K562 (cell line): ENCODE measurements at regions not wholly inside any gene's neighbourhood (a gene's known extent, or its start where the extent isn't known, plus 50 kb on each side); places are given as distances from the start of the nearest gene placed in this dataset.

ENCODE experiments used
- ATAC-seq: fragments of 200-7000 bp; cut with Tn5 transposase; 3 replicates; pipeline ENCODE4 v1.9.1; 2020; ENCODE audit warnings: moderate library complexity
- BruUV-seq: library from RNA; stranded (reverse); fragments of 400-500 nt; replicated peaks from 2 replicates; lab custom pipeline; 2021; lab: Mats Ljungman, UMichigan
- CTCF ChIA-PET: fragments of 300-600 bp; formaldehyde crosslinking; extraction: SDS; loops from one replicate; lab custom pipeline; 2021; ENCODE audit warnings: low intra/inter-chr PET ratio; lab: Yijun Ruan, JAX
- POLR2A ChIA-PET: fragments of 300-600, 350-650 bp; sonication (Branson Sonifier 250); formaldehyde crosslinking; extraction: SDS; loops from one replicate; lab custom pipeline; 2021; ENCODE audit warnings: antibody characterized with exemption, inconsistent platforms; lab: Yijun Ruan, JAX
- DNase-seq, 4 experiments: peaks; one replicate each; pipeline versions ENCODE4 v3.0.0 to v3.0.0-alpha.2; 2011 to 2018; ENCODE audit warnings: low spot score in 3 of 4, mixed read lengths in 3 of 4; ENCODE audit errors: extremely low read depth in 1 of 4
- FAIRE-seq: peaks from 2 replicates; lab custom pipeline; 2011; peaks lifted over from hg19 to GRCh38; lab: Jason Lieb, UNC
- H2AFZ ChIP-seq: 2 replicates; pipeline ENCODE4 v1.6.0; 2011; ENCODE audit warnings: low read depth, low read length, control low read depth, inconsistent platforms
- H3K27ac ChIP-seq: fragments of 200-600 bp; 3 replicates; pipeline ENCODE4 v1.8.0; 2011; ENCODE audit warnings: low read depth, mild to moderate bottlenecking, control low read depth, inconsistent platforms, low read length, moderate library complexity, mixed read lengths; ENCODE audit errors: extremely low read depth
- H3K27me3 ChIP-seq, 2 experiments: fragments of 300-600 bp in 1 of 2; 2 replicates in 1 of 2; 3 replicates in 1 of 2; pipeline versions ENCODE4 v1.6.0 to v1.8.0; 2011; ENCODE audit warnings: inconsistent platforms in 2 of 2, low read length in 2 of 2, mild to moderate bottlenecking in 1 of 2, mixed read lengths in 1 of 2, moderate library complexity in 1 of 2; ENCODE audit not compliant: control insufficient read depth in 2 of 2, insufficient read depth in 2 of 2
- H3K36me3 ChIP-seq: fragments of 300-600 bp; 3 replicates; pipeline ENCODE4 v1.8.0; 2011; ENCODE audit warnings: mild to moderate bottlenecking, low read length, inconsistent platforms; ENCODE audit not compliant: control insufficient read depth, insufficient read depth
- H3K4me1 ChIP-seq, 2 experiments: fragments of 200-600 bp in 1 of 2; replicated peaks in 1 of 2; 2 replicates in 1 of 2; 3 replicates in 1 of 2; pipeline versions ENCODE4 v1.5.1 to v1.8.0; 2011; ENCODE audit warnings: inconsistent platforms in 2 of 2, low read length in 2 of 2, mild to moderate bottlenecking in 1 of 2, mixed read lengths in 1 of 2, moderate library complexity in 1 of 2; ENCODE audit not compliant: control insufficient read depth in 2 of 2, insufficient read depth in 2 of 2
- H3K4me2 ChIP-seq: 2 replicates; pipeline ENCODE4 v1.6.1; 2011; ENCODE audit warnings: low read length, control low read depth, inconsistent platforms, mixed read lengths; ENCODE audit not compliant: insufficient read depth
- H3K4me3 ChIP-seq: fragments of 200-600 bp; sonication (generic), shearing (Covaris generic); 2 replicates; pipeline ENCODE4 v1.5.1; 2016; ENCODE audit warnings: control low read depth, inconsistent platforms
- H3K79me2 ChIP-seq: fragments of 200-600 bp; 3 replicates; pipeline ENCODE4 v1.8.0; 2011; ENCODE audit warnings: low read length, inconsistent platforms; ENCODE audit not compliant: control insufficient read depth, insufficient read depth
- H3K9ac ChIP-seq, 2 experiments: 2 replicates each; pipeline versions ENCODE4 v1.6.0 to v1.6.1; 2011; ENCODE audit warnings: low read depth in 2 of 2, low read length in 2 of 2, control low read depth in 1 of 2, inconsistent platforms in 1 of 2, mild to moderate bottlenecking in 1 of 2, mixed read lengths in 1 of 2; ENCODE audit not compliant: insufficient read depth in 1 of 2
- H3K9me1 ChIP-seq: one replicate; pipeline ENCODE4 v1.6.0; 2011; ENCODE audit warnings: inconsistent platforms, mild to moderate bottlenecking, low read length, moderate library complexity; ENCODE audit not compliant: control insufficient read depth, insufficient read depth
- H3K9me3 ChIP-seq: replicated peaks from 2 replicates; pipeline ENCODE4 v1.5.1; 2011; ENCODE audit warnings: low read depth, low read length, inconsistent platforms; ENCODE audit not compliant: control insufficient read depth, insufficient read depth
- H4K20me1 ChIP-seq: replicated peaks from 2 replicates; pipeline ENCODE4 v1.6.1; 2011; ENCODE audit warnings: low read length, inconsistent platforms, mixed read lengths; ENCODE audit not compliant: control insufficient read depth, insufficient read depth
- ATF7 ChIP-seq: fragments of 450-650 bp; IDR thresholded peaks from 2 replicates; pipeline ENCODE4 v1.7.1; 2014; ENCODE audit warnings: mild to moderate bottlenecking, moderate library complexity
- CHD1 ChIP-seq: fragments of 200-600 bp; sonication (generic); IDR thresholded peaks from one replicate; pipeline ENCODE4 v1.6.1; 2012; ENCODE audit warnings: mild to moderate bottlenecking, moderate library complexity, low read length, inconsistent platforms
- CHD4 ChIP-seq: fragments of 200-600 bp; sonication (generic); IDR thresholded peaks from 3 replicates; pipeline ENCODE4 v1.6.1; 2012; ENCODE audit warnings: low read depth, mild to moderate bottlenecking, mixed read lengths, low read length, inconsistent platforms; ENCODE audit not compliant: insufficient read depth, insufficient replicate concordance, poor library complexity, severe bottlenecking
- ETV6 ChIP-seq, 3 experiments: fragments of 150-350 bp in 1 of 3; sonication (generic) in 1 of 3; formaldehyde crosslinking in 1 of 3; IDR thresholded peaks; 2 replicates each; pipeline versions ENCODE4 v1.6.1 to v1.8.0; 2014 to 2022; ENCODE audit warnings: borderline replicate concordance in 2 of 3, low read depth in 2 of 3, antibody characterized with exemption in 1 of 3, low read length in 1 of 3, mild to moderate bottlenecking in 1 of 3, missing genetic modification reagents in 1 of 3
- NR2F6 ChIP-seq: fragments of 450-650 bp; formaldehyde crosslinking; IDR thresholded peaks from 2 replicates; pipeline ENCODE4 v1.4.0; 2020; ENCODE audit warnings: mild to moderate bottlenecking
- ZBTB1 ChIP-seq: sonication (generic); formaldehyde crosslinking; IDR thresholded peaks from 2 replicates; pipeline ENCODE4 v1.8.1; 2023; ENCODE audit warnings: missing genetic modification reagents, low read depth, mild to moderate bottlenecking, borderline replicate concordance
- ZC3H8 ChIP-seq: fragments of 450-650 bp; IDR thresholded peaks from 2 replicates; pipeline ENCODE4 v1.6.1; 2017
- ZKSCAN8 ChIP-seq: fragments of 200-800 bp; sonication (Bioruptor generic); IDR thresholded peaks from 2 replicates; pipeline ENCODE4 v1.6.1; 2016; ENCODE audit warnings: missing genetic modification characterization, missing compliant biosample characterization
- ZNF699 ChIP-seq: fragments of 250-450 bp; sonication (Bioruptor Pico); IDR thresholded peaks from 2 replicates; pipeline ENCODE4 v1.8.0; 2021; ENCODE audit warnings: mild to moderate bottlenecking, moderate library complexity; ENCODE audit not compliant: insufficient replicate concordance
- WGBS: fragments of 100-300 bp; shearing (Covaris generic); methylation state at CpG from one replicate; pipeline ENCODE4 v1.1.6; 2016; ENCODE audit warnings: low coverage, mixed read lengths; ENCODE audit not compliant: insufficient coverage; ENCODE audit errors: missing lambda C conversion rate; 5-methylcytosine and 5-hydroxymethylcytosine counted together
- in situ Hi-C: fragments of 300-500 bp; cut with MboI; formaldehyde crosslinking; loops from 4 replicates; pipeline ENCODE4 v1.15.0; 2018; ENCODE audit warnings: inconsistent platforms, mixed read lengths
- intact Hi-C: fragments of 100-400 bp; cut with micrococcal nuclease; formaldehyde crosslinking; loops from 2 replicates; pipeline ENCODE4 v1.14.2; 2022
- TF ChIP-seq, protein P1 (sequence below): sonication (generic); formaldehyde crosslinking; IDR thresholded peaks from 2 replicates; pipeline ENCODE4 v1.8.1; 2023; ENCODE audit warnings: mild to moderate bottlenecking, missing genetic modification reagents
- TF ChIP-seq, protein P2 (sequence below): sonication (generic); formaldehyde crosslinking; IDR thresholded peaks from 2 replicates; pipeline ENCODE4 v1.8.1; 2022; ENCODE audit warnings: missing genetic modification reagents

DNA sequence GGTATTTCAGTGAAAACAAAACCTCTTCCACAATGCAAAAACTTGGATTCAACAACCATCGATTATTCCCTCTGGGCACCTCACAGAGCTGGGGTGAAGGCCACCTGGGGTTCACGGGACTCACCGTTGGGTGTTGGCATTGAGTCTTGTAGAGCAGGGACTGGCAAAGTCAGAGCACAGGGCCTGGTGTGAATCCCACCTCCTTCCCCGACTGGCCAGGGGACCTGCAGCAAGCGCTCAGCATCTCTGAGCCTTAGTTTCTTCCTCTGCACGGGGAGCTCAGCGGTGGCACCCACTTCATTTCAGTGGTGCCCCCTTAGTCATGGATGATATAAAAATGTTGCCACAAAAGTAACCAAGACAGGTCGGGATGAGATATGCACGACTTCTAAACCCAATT, 100.4 kb downstream of the METRNL start:
- H4K20me1 ChIP-seq: 0 out of 2 replicates have a peak, but pooled peaks cover 6% of the 10 kb centered on the region
- no peak for FAIRE-seq
- H3K9me1 ChIP-seq: peaks cover 3% of the 10 kb centered on the region
- H3K4me1 ChIP-seq: peaks cover 0 to 18% of the 10 kb centered on the region in 2 experiments; a peak in 2 of 5 replicates
- no peak overlapping the region for H3K4me2 ChIP-seq
- in situ Hi-C loops (no loop called here), intact Hi-C loops (no loop called here)
- peaks cover 42 to 89% of the 10 kb centered on the region in 2 experiments; a peak in 4 of 5 replicates for H3K27me3 ChIP-seq
- no peak for ATAC-seq
- no peak overlapping the region for H3K9ac ChIP-seq
- H3K79me2 ChIP-seq: no peaks in the 10 kb centered on the region
- no peak for DNase-seq
- no peak overlapping the region for H3K27ac ChIP-seq
- no peaks in the 10 kb centered on the region for H3K36me3 ChIP-seq
- no peak overlapping the region for H3K4me3 ChIP-seq
- 18% methylated on average over 9 of the region's 9 CpGs for WGBS
- ChIA-PET CTCF (no interaction called here), POLR2A (interaction anchor here (0.9 kb wide), 1 partner anchor 20 kb away, joined by 5 read pairs; no protein-coding TSS in a partner anchor)
- no TSS peak for BruUV-seq
- no peak overlapping the region for H2AFZ ChIP-seq
- TF ChIP-seq ZNF699 (CRISPR knock-in tag) (no peak), CHD4 (no peak), ZKSCAN8 (no peak)
- H3K9me3 ChIP-seq: no peaks in the 10 kb centered on the region

DNA sequence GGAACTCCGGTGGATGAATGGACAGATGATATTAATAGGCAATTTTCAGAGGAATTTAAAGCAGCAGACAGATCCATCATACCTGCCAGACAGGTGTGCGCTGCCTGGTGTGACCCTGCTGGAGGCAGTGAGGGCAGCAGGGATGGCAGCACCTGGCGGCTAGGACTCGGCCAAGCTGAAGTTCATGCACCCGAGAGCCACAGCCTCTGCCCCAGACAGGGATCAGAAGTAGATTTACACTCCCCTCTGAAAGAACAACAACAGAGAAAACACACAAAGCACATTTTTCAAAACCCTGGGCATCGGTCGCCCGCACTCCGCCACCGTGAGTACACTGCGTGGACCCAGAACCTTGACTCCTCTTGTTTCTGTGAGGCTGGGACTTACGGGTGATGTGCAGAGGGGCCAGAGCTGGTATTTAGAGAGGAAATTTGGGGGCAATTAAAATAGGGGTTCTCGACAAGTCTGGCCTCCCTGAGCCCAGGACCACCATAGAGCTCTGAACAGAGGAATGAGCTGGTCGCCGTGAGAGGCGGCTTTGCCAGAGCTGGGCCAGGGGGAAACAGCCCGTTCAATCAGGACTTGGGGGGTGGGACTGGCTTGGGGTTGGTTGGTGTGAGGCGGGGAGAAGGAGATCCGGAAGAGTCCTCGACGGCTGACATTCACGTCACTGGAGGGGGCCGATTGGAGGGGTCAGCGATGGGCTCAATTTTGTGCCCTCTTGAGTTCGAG, 101.0 kb downstream of the METRNL start:
- no peak for DNase-seq
- Histone ChIP-seq H3K79me2 (no peaks in the 10 kb centered on the region), H3K27ac (no peak overlapping the region), H3K9ac (0 out of 4 replicates have a peak overlapping the region, but pooled peaks of 1 of the 2 experiments have one; percentile 56), H3K9me1 (peaks cover 3% of the 10 kb centered on the region), H4K20me1 (0 out of 2 replicates have a peak, but pooled peaks cover 6% of the 10 kb centered on the region), H2AFZ (no peak overlapping the region), H3K4me2 (no peak overlapping the region), H3K4me3 (no peak overlapping the region), H3K9me3 (no peaks in the 10 kb centered on the region), H3K27me3 (peaks cover 38 to 89% of the 10 kb centered on the region in 2 experiments; a peak in 4 of 5 replicates), H3K4me1 (peaks cover 0 to 18% of the 10 kb centered on the region in 2 experiments; a peak in 2 of 5 replicates), H3K36me3 (no peaks in the 10 kb centered on the region)
- ATAC-seq: no peak
- no peak for FAIRE-seq
- ChIA-PET POLR2A (interaction anchor here (1.2 kb wide), 1 partner anchor 9 kb away, joined by 3 read pairs; no protein-coding TSS in a partner anchor), CTCF (no interaction called here)
- in situ Hi-C loops (no loop called here), intact Hi-C loops (no loop called here)
- no TSS peak for BruUV-seq
- 31% methylated on average over 25 of the region's 25 CpGs for WGBS
- TF ChIP-seq, protein P1, sequence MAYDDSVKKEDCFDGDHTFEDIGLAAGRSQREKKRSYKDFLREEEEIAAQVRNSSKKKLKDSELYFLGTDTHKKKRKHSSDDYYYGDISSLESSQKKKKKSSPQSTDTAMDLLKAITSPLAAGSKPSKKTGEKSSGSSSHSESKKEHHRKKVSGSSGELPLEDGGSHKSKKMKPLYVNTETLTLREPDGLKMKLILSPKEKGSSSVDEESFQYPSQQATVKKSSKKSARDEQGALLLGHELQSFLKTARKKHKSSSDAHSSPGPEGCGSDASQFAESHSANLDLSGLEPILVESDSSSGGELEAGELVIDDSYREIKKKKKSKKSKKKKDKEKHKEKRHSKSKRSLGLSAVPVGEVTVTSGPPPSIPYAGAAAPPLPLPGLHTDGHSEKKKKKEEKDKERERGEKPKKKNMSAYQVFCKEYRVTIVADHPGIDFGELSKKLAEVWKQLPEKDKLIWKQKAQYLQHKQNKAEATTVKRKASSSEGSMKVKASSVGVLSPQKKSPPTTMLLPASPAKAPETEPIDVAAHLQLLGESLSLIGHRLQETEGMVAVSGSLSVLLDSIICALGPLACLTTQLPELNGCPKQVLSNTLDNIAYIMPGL (CRISPR knock-in tag): no peak
- TF ChIP-seq ETV6 (IDR thresholded peaks at IDR 0.05; ENCODE audit: borderline replicate concordance in 1 of 2, low read depth in 2 of 2, low read length in 1 of 2): no peak
- no peak for TF ChIP-seq ETV6 (CRISPR knock-in tag; IDR thresholded peaks at IDR 0.05; ENCODE audit: borderline replicate concordance)
- TF ChIP-seq NR2F6: no peak
- TF ChIP-seq CHD1: no peak
- TF ChIP-seq ZBTB1: no peak
- no peak for TF ChIP-seq ZC3H8
- no peak for TF ChIP-seq ATF7
- TF ChIP-seq, protein P2, sequence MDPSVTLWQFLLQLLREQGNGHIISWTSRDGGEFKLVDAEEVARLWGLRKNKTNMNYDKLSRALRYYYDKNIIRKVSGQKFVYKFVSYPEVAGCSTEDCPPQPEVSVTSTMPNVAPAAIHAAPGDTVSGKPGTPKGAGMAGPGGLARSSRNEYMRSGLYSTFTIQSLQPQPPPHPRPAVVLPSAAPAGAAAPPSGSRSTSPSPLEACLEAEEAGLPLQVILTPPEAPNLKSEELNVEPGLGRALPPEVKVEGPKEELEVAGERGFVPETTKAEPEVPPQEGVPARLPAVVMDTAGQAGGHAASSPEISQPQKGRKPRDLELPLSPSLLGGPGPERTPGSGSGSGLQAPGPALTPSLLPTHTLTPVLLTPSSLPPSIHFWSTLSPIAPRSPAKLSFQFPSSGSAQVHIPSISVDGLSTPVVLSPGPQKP (CRISPR knock-in tag): no peak
